ENCODE measurements at regions not wholly inside any gene's neighbourhood (a gene's known extent, or its start where the extent isn't known, plus 50 kb on each side); places are given as distances from the start of the nearest gene placed in this dataset.

DNA sequence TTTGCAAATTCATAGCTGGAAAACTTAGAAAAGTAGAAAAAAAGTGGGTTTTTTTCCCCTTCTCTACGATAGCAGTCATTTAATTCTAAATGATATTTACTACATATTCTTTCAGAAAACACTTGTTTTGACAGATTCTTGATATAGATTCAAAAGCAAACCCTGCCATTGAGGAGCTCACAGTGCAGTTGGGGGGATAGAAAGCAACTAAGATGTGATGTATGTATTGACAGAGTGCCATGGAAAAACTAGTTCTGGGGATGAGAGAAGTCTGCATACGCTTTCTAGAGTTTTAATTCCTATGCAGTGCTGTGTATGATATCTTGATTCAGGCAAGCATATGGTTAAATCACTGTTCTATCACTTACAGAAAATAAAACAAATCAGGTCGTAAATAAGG, 436.6 kb upstream of the GHITM start:
- no peak overlapping the region for H3K27ac ChIP-seq (ENCODE audit: low read depth, low read length, poor library complexity, severe bottlenecking)
- TF ChIP-seq EZH2 (IDR thresholded peaks at IDR 0.05; ENCODE audit: borderline replicate concordance, low read length), result no peak
- TF ChIP-seq, protein P1, sequence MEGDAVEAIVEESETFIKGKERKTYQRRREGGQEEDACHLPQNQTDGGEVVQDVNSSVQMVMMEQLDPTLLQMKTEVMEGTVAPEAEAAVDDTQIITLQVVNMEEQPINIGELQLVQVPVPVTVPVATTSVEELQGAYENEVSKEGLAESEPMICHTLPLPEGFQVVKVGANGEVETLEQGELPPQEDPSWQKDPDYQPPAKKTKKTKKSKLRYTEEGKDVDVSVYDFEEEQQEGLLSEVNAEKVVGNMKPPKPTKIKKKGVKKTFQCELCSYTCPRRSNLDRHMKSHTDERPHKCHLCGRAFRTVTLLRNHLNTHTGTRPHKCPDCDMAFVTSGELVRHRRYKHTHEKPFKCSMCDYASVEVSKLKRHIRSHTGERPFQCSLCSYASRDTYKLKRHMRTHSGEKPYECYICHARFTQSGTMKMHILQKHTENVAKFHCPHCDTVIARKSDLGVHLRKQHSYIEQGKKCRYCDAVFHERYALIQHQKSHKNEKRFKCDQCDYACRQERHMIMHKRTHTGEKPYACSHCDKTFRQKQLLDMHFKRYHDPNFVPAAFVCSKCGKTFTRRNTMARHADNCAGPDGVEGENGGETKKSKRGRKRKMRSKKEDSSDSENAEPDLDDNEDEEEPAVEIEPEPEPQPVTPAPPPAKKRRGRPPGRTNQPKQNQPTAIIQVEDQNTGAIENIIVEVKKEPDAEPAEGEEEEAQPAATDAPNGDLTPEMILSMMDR (IDR thresholded peaks at IDR 0.05; ENCODE audit: low read length), result no peak

DNA sequence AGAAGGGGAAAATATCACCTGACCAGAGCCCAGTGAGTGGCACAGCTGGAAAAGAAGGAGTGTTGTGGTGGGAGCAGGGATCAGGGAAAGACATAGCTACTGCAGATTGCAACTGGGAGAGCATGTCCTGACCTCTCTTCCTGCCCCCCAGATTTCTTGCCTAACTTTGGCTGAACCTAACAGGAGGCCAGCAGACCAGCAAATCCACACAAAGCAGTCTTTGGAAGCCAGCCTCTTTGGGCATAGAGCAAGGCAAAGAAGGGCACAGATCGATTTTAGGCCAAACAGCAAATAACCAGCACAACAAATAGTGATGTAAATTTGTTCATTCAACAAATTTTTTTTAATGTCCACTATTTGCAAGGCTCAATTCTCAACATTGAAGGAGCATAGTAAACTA, 433.2 kb upstream of the GHITM start:
- Histone ChIP-seq H3K9me3 (ENCODE audit: low read length) (no peaks in the 10 kb centered on the region), H4K20me1 (ENCODE audit: insufficient read depth, low read length) (no peaks in the 10 kb centered on the region), H3K79me2 (ENCODE audit: insufficient read depth, low read length) (no peaks in the 10 kb centered on the region), H2AFZ (ENCODE audit: low read length) (no peak overlapping the region), H3K4me1 (ENCODE audit: insufficient read depth, low read length, severe bottlenecking) (no peaks in the 10 kb centered on the region), H3K9ac (ENCODE audit: low read length) (no peak overlapping the region), H3K36me3 (ENCODE audit: insufficient read depth, low read length) (no peaks in the 10 kb centered on the region), H3K4me2 (ENCODE audit: low read length) (no peak overlapping the region), H3K9me2 (ENCODE audit: low read depth, low read length) (no peaks in the 10 kb centered on the region), H3F3A (ENCODE audit: insufficient read depth, low read length) (no peaks in the 10 kb centered on the region), H3K27ac (ENCODE audit: low read depth, low read length, poor library complexity, severe bottlenecking) (no peak overlapping the region), H3K4me3 (ENCODE audit: low read depth, low read length, poor library complexity, severe bottlenecking) (no peak overlapping the region), H3K27me3 (ENCODE audit: insufficient read depth, low read length) (no peaks in the 10 kb centered on the region)
- TF ChIP-seq EZH2 (IDR thresholded peaks at IDR 0.05; ENCODE audit: borderline replicate concordance, low read length), result no peak

More for the DNA sequence above, 436.6 kb upstream of the GHITM start:
- Histone ChIP-seq H3K4me3 (ENCODE audit: low read depth, low read length, poor library complexity, severe bottlenecking) (no peak overlapping the region), H4K20me1 (ENCODE audit: insufficient read depth, low read length) (no peaks in the 10 kb centered on the region), H3K9ac (ENCODE audit: low read length) (no peak overlapping the region), H3K9me2 (ENCODE audit: low read depth, low read length) (no peaks in the 10 kb centered on the region), H3K79me2 (ENCODE audit: insufficient read depth, low read length) (no peaks in the 10 kb centered on the region), H3K4me2 (ENCODE audit: low read length) (no peak overlapping the region), H2AFZ (ENCODE audit: low read length) (no peak overlapping the region), H3K36me3 (ENCODE audit: insufficient read depth, low read length) (no peaks in the 10 kb centered on the region), H3K27me3 (ENCODE audit: insufficient read depth, low read length) (no peaks in the 10 kb centered on the region), H3K4me1 (ENCODE audit: insufficient read depth, low read length, severe bottlenecking) (no peaks in the 10 kb centered on the region), H3K9me3 (ENCODE audit: low read length) (no peaks in the 10 kb centered on the region), H3F3A (ENCODE audit: insufficient read depth, low read length) (no peaks in the 10 kb centered on the region)

DNA sequence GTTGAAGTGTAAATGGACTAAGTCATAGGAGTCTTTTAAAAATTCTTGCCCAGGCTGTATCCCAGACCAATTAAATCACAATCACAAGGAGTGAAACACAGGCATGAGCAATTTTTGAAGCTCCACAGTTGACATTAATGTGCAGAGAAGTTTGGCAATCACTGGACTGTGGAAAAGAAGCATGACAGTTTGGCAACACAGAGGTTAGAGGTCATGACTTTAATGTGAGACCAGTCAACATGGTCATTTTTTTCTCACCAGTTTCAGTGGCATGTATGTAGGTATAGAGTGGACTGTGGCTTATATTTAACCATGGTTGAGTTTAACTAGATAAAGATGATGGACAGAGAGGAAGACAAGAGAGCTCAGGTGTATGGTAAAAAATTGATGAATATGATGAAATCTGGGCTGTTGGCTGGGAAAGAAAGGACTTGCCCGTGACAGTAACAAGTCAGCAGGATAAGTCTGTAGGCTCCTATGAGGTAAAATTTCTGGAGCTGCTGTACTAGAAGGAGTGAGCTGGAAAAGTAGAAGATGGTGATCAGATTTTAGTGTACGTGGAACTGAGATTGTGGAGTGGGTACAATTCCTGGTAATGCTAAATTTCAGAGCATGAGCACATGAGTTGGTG, 432.2 kb upstream of the GHITM start:
- H3K4me2 ChIP-seq (ENCODE audit: low read length), result no peak overlapping the region
- no peak overlapping the region for H3K9ac ChIP-seq (ENCODE audit: low read length)
- TF ChIP-seq EZH2 (IDR thresholded peaks at IDR 0.05; ENCODE audit: borderline replicate concordance, low read length), result no peak
- TF ChIP-seq, protein P1 (IDR thresholded peaks at IDR 0.05; ENCODE audit: low read length), result no peak
- no peaks in the 10 kb centered on the region for H3K9me2 ChIP-seq (ENCODE audit: low read depth, low read length)
- no peak overlapping the region for H3K4me3 ChIP-seq (ENCODE audit: low read depth, low read length, poor library complexity, severe bottlenecking)
- no peaks in the 10 kb centered on the region for H3F3A ChIP-seq (ENCODE audit: insufficient read depth, low read length)
- no peaks in the 10 kb centered on the region for H3K36me3 ChIP-seq (ENCODE audit: insufficient read depth, low read length)
- no peak overlapping the region for H2AFZ ChIP-seq (ENCODE audit: low read length)
- no peaks in the 10 kb centered on the region for H3K9me3 ChIP-seq (ENCODE audit: low read length)
- no peaks in the 10 kb centered on the region for H3K79me2 ChIP-seq (ENCODE audit: insufficient read depth, low read length)
- H3K4me1 ChIP-seq (ENCODE audit: insufficient read depth, low read length, severe bottlenecking), result no peaks in the 10 kb centered on the region
- no peaks in the 10 kb centered on the region for H4K20me1 ChIP-seq (ENCODE audit: insufficient read depth, low read length)
- H3K27ac ChIP-seq (ENCODE audit: low read depth, low read length, poor library complexity, severe bottlenecking), result no peak overlapping the region
- no peaks in the 10 kb centered on the region for H3K27me3 ChIP-seq (ENCODE audit: insufficient read depth, low read length)

DNA sequence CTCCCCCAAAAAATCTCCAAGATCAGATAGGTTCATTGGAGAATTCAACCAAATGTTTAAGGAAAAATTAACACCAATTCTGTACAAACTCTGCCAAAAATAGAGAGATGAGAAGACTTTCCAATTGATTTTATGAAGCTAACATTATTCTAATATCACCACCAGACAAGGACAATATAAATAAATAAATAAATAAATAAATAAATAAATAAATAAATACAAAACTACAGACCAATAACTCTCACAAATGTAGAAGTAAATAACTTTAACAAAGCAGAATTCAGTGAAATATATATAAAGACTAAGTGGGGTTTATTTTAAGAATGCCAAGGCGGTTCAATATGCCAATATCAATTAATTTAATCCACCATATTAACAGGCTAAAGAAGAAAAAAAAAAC, 425.9 kb upstream of the GHITM start:
- H3K4me2 ChIP-seq (ENCODE audit: low read length), result no peak overlapping the region
- H3F3A ChIP-seq (ENCODE audit: insufficient read depth, low read length), result no peaks in the 10 kb centered on the region
- no peaks in the 10 kb centered on the region for H3K4me1 ChIP-seq (ENCODE audit: insufficient read depth, low read length, severe bottlenecking)
- H3K9ac ChIP-seq (ENCODE audit: low read length), result no peak overlapping the region
- H3K79me2 ChIP-seq (ENCODE audit: insufficient read depth, low read length), result no peaks in the 10 kb centered on the region
- no peaks in the 10 kb centered on the region for H3K9me2 ChIP-seq (ENCODE audit: low read depth, low read length)
- H3K9me3 ChIP-seq (ENCODE audit: low read length), result no peaks in the 10 kb centered on the region
- TF ChIP-seq EZH2 (IDR thresholded peaks at IDR 0.05; ENCODE audit: borderline replicate concordance, low read length), result no peak
- TF ChIP-seq, protein P1 (IDR thresholded peaks at IDR 0.05; ENCODE audit: low read length), result no peak
- no peak overlapping the region for H3K4me3 ChIP-seq (ENCODE audit: low read depth, low read length, poor library complexity, severe bottlenecking)
- H3K36me3 ChIP-seq (ENCODE audit: insufficient read depth, low read length), result no peaks in the 10 kb centered on the region
- no peaks in the 10 kb centered on the region for H3K27me3 ChIP-seq (ENCODE audit: insufficient read depth, low read length)
- no peak overlapping the region for H3K27ac ChIP-seq (ENCODE audit: low read depth, low read length, poor library complexity, severe bottlenecking)
- no peak overlapping the region for H2AFZ ChIP-seq (ENCODE audit: low read length)
- H4K20me1 ChIP-seq (ENCODE audit: insufficient read depth, low read length), result no peaks in the 10 kb centered on the region

All from OCI-LY1 (cell line).